ENCODE measurements at regions not wholly inside any gene's neighbourhood (a gene's known extent, or its start where the extent isn't known, plus 50 kb on each side); places are given as distances from the start of the nearest gene placed in this dataset.
"Not testable (repeated sequence)": the region's sequence is repeated elsewhere in the genome, so short reads cannot be mapped to it uniquely, and the experiment has no call there.

- Histone ChIP-seq H3K36me3 (ENCODE audit: insufficient read depth, low read length) (no peaks in the 10 kb centered on the region), H3K4me1 (ENCODE audit: insufficient read depth, low read length) (peaks cover 4% of the 10 kb centered on the region; the same call in 1 of the 2 replicates), H3K9ac (ENCODE audit: low read depth, low read length) (no peak overlapping the region), H3K9me3 (ENCODE audit: control insufficient read depth, insufficient read depth, low read length) (no peaks in the 10 kb centered on the region)
These were observed 180.9 kb downstream of the IPMK start for GRCh38 chr10:58086763-58087150.

GRCh38 chr10:58086144-58086762 is 181.4 kb downstream of the IPMK start:
- Histone ChIP-seq H3K9me3 (ENCODE audit: control insufficient read depth, insufficient read depth, low read length) (no peaks in the 10 kb centered on the region), H3K36me3 (ENCODE audit: insufficient read depth, low read length) (no peaks in the 10 kb centered on the region), H3K9ac (ENCODE audit: low read depth, low read length) (no peak overlapping the region), H3K4me1 (ENCODE audit: insufficient read depth, low read length) (peaks cover 4% of the 10 kb centered on the region; the same call in 1 of the 2 replicates)

- no peak overlapping the region for H3K9ac ChIP-seq (ENCODE audit: low read depth, low read length)
- H3K36me3 ChIP-seq (ENCODE audit: insufficient read depth, low read length), result no peaks in the 10 kb centered on the region
- no peaks in the 10 kb centered on the region for H3K9me3 ChIP-seq (ENCODE audit: control insufficient read depth, insufficient read depth, low read length)
- no peaks in the 10 kb centered on the region for H3K4me1 ChIP-seq (ENCODE audit: insufficient read depth, low read length)
These were observed 185.4 kb downstream of the IPMK start for GRCh38 chr10:58082248-58082647.

- no peaks in the 10 kb centered on the region for H3K4me1 ChIP-seq (ENCODE audit: insufficient read depth, low read length)
- H3K36me3 ChIP-seq (ENCODE audit: insufficient read depth, low read length), result no peaks in the 10 kb centered on the region
- H3K9ac ChIP-seq (ENCODE audit: low read depth, low read length), result no peak overlapping the region
- H3K9me3 ChIP-seq (ENCODE audit: control insufficient read depth, insufficient read depth, low read length), result no peaks in the 10 kb centered on the region
These were observed 186.3 kb downstream of the IPMK start for GRCh38 chr10:58081353-58081752.

- no peak overlapping the region for H3K9ac ChIP-seq (ENCODE audit: low read depth, low read length)
These were observed 188.2 kb downstream of the IPMK start for GRCh38 chr10:58079461-58079860.

GRCh38 chr10:58072634-58073033 is 195.1 kb downstream of the IPMK start:
- no peaks in the 10 kb centered on the region for H3K4me1 ChIP-seq (ENCODE audit: insufficient read depth, low read length)
- no peaks in the 10 kb centered on the region for H3K36me3 ChIP-seq (ENCODE audit: insufficient read depth, low read length)
- no peaks in the 10 kb centered on the region for H3K9me3 ChIP-seq (ENCODE audit: control insufficient read depth, insufficient read depth, low read length)
- no peak overlapping the region for H3K9ac ChIP-seq (ENCODE audit: low read depth, low read length)

More at GRCh38 chr10:58079461-58079860, 188.2 kb downstream of the IPMK start:
- H3K4me1 ChIP-seq (ENCODE audit: insufficient read depth, low read length), result no peaks in the 10 kb centered on the region
- no peaks in the 10 kb centered on the region for H3K36me3 ChIP-seq (ENCODE audit: insufficient read depth, low read length)
- no peaks in the 10 kb centered on the region for H3K9me3 ChIP-seq (ENCODE audit: control insufficient read depth, insufficient read depth, low read length)

- no peaks in the 10 kb centered on the region for H3K9me3 ChIP-seq (ENCODE audit: control insufficient read depth, insufficient read depth, low read length)
- H3K36me3 ChIP-seq (ENCODE audit: insufficient read depth, low read length), result no peaks in the 10 kb centered on the region
- no peak overlapping the region for H3K9ac ChIP-seq (ENCODE audit: low read depth, low read length)
These were observed 196.7 kb downstream of the IPMK start for GRCh38 chr10:58070956-58071355.

GRCh38 chr10:58068809-58069208 is 198.9 kb downstream of the IPMK start:
- Histone ChIP-seq H3K9me3 (ENCODE audit: control insufficient read depth, insufficient read depth, low read length) (no peaks in the 10 kb centered on the region), H3K36me3 (ENCODE audit: insufficient read depth, low read length) (no peaks in the 10 kb centered on the region), H3K4me1 (ENCODE audit: insufficient read depth, low read length) (peaks cover 9% of the 10 kb centered on the region), H3K9ac (ENCODE audit: low read depth, low read length) (no peak overlapping the region)

More at GRCh38 chr10:58070956-58071355, 196.7 kb downstream of the IPMK start:
- H3K4me1 ChIP-seq (ENCODE audit: insufficient read depth, low read length), result no peaks in the 10 kb centered on the region

GRCh38 chr10:58066979-58067378 is 200.7 kb downstream of the IPMK start:
- H3K9me3 ChIP-seq (ENCODE audit: control insufficient read depth, insufficient read depth, low read length), result no peaks in the 10 kb centered on the region

GRCh38 chr10:58066126-58066525 is 201.6 kb downstream of the IPMK start:
- H3K4me1 ChIP-seq (ENCODE audit: insufficient read depth, low read length), result peaks cover 9% of the 10 kb centered on the region
- H3K36me3 ChIP-seq (ENCODE audit: insufficient read depth, low read length), result no peaks in the 10 kb centered on the region
- H3K9me3 ChIP-seq (ENCODE audit: control insufficient read depth, insufficient read depth, low read length), result no peaks in the 10 kb centered on the region
- no peak overlapping the region for H3K9ac ChIP-seq (ENCODE audit: low read depth, low read length)

More at GRCh38 chr10:58066979-58067378, 200.7 kb downstream of the IPMK start:
- peaks cover 9% of the 10 kb centered on the region for H3K4me1 ChIP-seq (ENCODE audit: insufficient read depth, low read length)
- H3K9ac ChIP-seq (ENCODE audit: low read depth, low read length), result no peak overlapping the region
- no peaks in the 10 kb centered on the region for H3K36me3 ChIP-seq (ENCODE audit: insufficient read depth, low read length)

- Histone ChIP-seq H3K9me3 (ENCODE audit: control insufficient read depth, insufficient read depth, low read length) (no peaks in the 10 kb centered on the region), H3K9ac (ENCODE audit: low read depth, low read length) (no peak overlapping the region), H3K4me1 (ENCODE audit: insufficient read depth, low read length) (peaks cover 9% of the 10 kb centered on the region), H3K36me3 (ENCODE audit: insufficient read depth, low read length) (no peaks in the 10 kb centered on the region)
These were observed 202.2 kb downstream of the IPMK start for GRCh38 chr10:58065529-58065815.

- Histone ChIP-seq H3K36me3 (ENCODE audit: insufficient read depth, low read length) (no peaks in the 10 kb centered on the region), H3K4me1 (ENCODE audit: insufficient read depth, low read length) (peaks cover 9% of the 10 kb centered on the region), H3K9ac (ENCODE audit: low read depth, low read length) (no peak overlapping the region), H3K9me3 (ENCODE audit: control insufficient read depth, insufficient read depth, low read length) (no peaks in the 10 kb centered on the region)
These were observed 202.8 kb downstream of the IPMK start for GRCh38 chr10:58064714-58065528.

GRCh38 chr10:58063861-58064480 is 203.7 kb downstream of the IPMK start:
- Histone ChIP-seq H3K4me1 (ENCODE audit: insufficient read depth, low read length) (peaks cover 9% of the 10 kb centered on the region), H3K9ac (ENCODE audit: low read depth, low read length) (no peak overlapping the region), H3K36me3 (ENCODE audit: insufficient read depth, low read length) (no peaks in the 10 kb centered on the region)

GRCh38 chr10:58058683-58059082 is 209.0 kb downstream of the IPMK start:
- not testable (repeated sequence) for H3K9me3 ChIP-seq (ENCODE audit: control insufficient read depth, insufficient read depth, low read length); H3K4me1 ChIP-seq (ENCODE audit: insufficient read depth, low read length); H3K9ac ChIP-seq (ENCODE audit: low read depth, low read length); H3K36me3 ChIP-seq (ENCODE audit: insufficient read depth, low read length)

More at GRCh38 chr10:58063861-58064480, 203.7 kb downstream of the IPMK start:
- no peaks in the 10 kb centered on the region for H3K9me3 ChIP-seq (ENCODE audit: control insufficient read depth, insufficient read depth, low read length)

GRCh38 chr10:58054881-58055280 is 212.8 kb downstream of the IPMK start:
- no peaks in the 10 kb centered on the region for H3K9me3 ChIP-seq (ENCODE audit: control insufficient read depth, insufficient read depth, low read length)
- peaks cover 18% of the 10 kb centered on the region for H3K4me1 ChIP-seq (ENCODE audit: insufficient read depth, low read length)
- no peaks in the 10 kb centered on the region for H3K36me3 ChIP-seq (ENCODE audit: insufficient read depth, low read length)
- no peak overlapping the region for H3K9ac ChIP-seq (ENCODE audit: low read depth, low read length)
